Progenitor cell of endocrine pancreas (in vitro differentiated cells): ENCODE measurements at regions not wholly inside any gene's neighbourhood (a gene's known extent, or its start where the extent isn't known, plus 50 kb on each side); places are given as distances from the start of the nearest gene placed in this dataset.

Experiments
- DNase-seq: peaks from one replicate; pipeline ENCODE4 v3.0.0; 2021; ENCODE audit warnings: low spot score; ENCODE audit not compliant: unreplicated experiment
- H3K27ac Mint-ChIP-seq: 2 replicates; pipeline ENCODE4 v1.8.0; 2021; ENCODE audit warnings: mild to moderate bottlenecking, moderate library complexity, mixed read lengths
- H3K27me3 Mint-ChIP-seq: 2 replicates; pipeline ENCODE4 v1.8.0; 2021; ENCODE audit warnings: mixed read lengths
- H3K36me3 Mint-ChIP-seq: 2 replicates; pipeline ENCODE4 v1.8.0; 2022; ENCODE audit warnings: mixed read lengths; ENCODE audit not compliant: insufficient read depth
- H3K4me1 Mint-ChIP-seq: 2 replicates; pipeline ENCODE4 v1.8.0; 2021; ENCODE audit warnings: low read depth, mixed read lengths
- H3K4me3 Mint-ChIP-seq: 2 replicates; pipeline ENCODE4 v1.8.0; 2021; ENCODE audit warnings: low read depth, mild to moderate bottlenecking, moderate library complexity, mixed read lengths
- H3K9me3 Mint-ChIP-seq: 2 replicates; pipeline ENCODE4 v1.8.0; 2021; ENCODE audit warnings: low read depth, mixed read lengths
- CTCF ChIP-seq: fragments of 200-600 bp; sonication (generic); IDR thresholded peaks from one replicate; pipeline ENCODE4 v1.5.0; 2021; ENCODE audit warnings: antibody characterized with exemption, mild to moderate bottlenecking; ENCODE audit not compliant: unreplicated experiment

GRCh38 chr6:168949981-168950857, 303.4 kb downstream of the THBS2 start:
- no peaks in the 10 kb centered on the region for H3K4me1 Mint-ChIP-seq
- no peak overlapping the region for H3K4me3 Mint-ChIP-seq
- H3K27ac Mint-ChIP-seq, result no peak overlapping the region
- no peaks in the 10 kb centered on the region for H3K9me3 Mint-ChIP-seq
- DNase-seq, result no peak
- H3K27me3 Mint-ChIP-seq, result peaks cover 9% of the 10 kb centered on the region
- no peak for TF ChIP-seq CTCF
- H3K36me3 Mint-ChIP-seq, result no peaks in the 10 kb centered on the region

GRCh38 chr6:168948990-168949531, 304.6 kb downstream of the THBS2 start:
- TF ChIP-seq CTCF, result no peak
- H3K9me3 Mint-ChIP-seq, result no peaks in the 10 kb centered on the region
- H3K27ac Mint-ChIP-seq, result no peak overlapping the region
- H3K4me1 Mint-ChIP-seq, result no peaks in the 10 kb centered on the region
- no peak for DNase-seq
- peaks cover 13% of the 10 kb centered on the region for H3K27me3 Mint-ChIP-seq
- no peak overlapping the region for H3K4me3 Mint-ChIP-seq
- H3K36me3 Mint-ChIP-seq, result no peaks in the 10 kb centered on the region

- Mint-ChIP-seq H3K27ac (no peak overlapping the region), H3K27me3 (peaks cover 13% of the 10 kb centered on the region)
These were observed 305.6 kb downstream of the THBS2 start for GRCh38 chr6:168948002-168948401.

GRCh38 chr6:168943231-168943905, 310.3 kb downstream of the THBS2 start:
- TF ChIP-seq CTCF, result no peak
- Mint-ChIP-seq H3K27me3 (peaks cover 18% of the 10 kb centered on the region), H3K4me3 (no peak overlapping the region), H3K4me1 (peaks cover 6% of the 10 kb centered on the region), H3K9me3 (no peaks in the 10 kb centered on the region), H3K27ac (no peak overlapping the region), H3K36me3 (no peaks in the 10 kb centered on the region)
- DNase-seq, result no peak

More at GRCh38 chr6:168948002-168948401, 305.6 kb downstream of the THBS2 start:
- no peak for TF ChIP-seq CTCF
- H3K36me3 Mint-ChIP-seq, result no peaks in the 10 kb centered on the region
- no peak overlapping the region for H3K4me3 Mint-ChIP-seq
- H3K9me3 Mint-ChIP-seq, result no peaks in the 10 kb centered on the region
- no peaks in the 10 kb centered on the region for H3K4me1 Mint-ChIP-seq
- no peak for DNase-seq

- DNase-seq, result no peak
- H3K4me1 Mint-ChIP-seq, result peaks cover 6% of the 10 kb centered on the region
- no peaks in the 10 kb centered on the region for H3K9me3 Mint-ChIP-seq
- H3K4me3 Mint-ChIP-seq, result no peak overlapping the region
- no peak overlapping the region for H3K27ac Mint-ChIP-seq
- TF ChIP-seq CTCF, result no peak
- H3K27me3 Mint-ChIP-seq, result peaks cover 14% of the 10 kb centered on the region
- no peaks in the 10 kb centered on the region for H3K36me3 Mint-ChIP-seq
These were observed 311.0 kb downstream of the THBS2 start for GRCh38 chr6:168942646-168943045.
